ENCODE measurements at regions not wholly inside any gene's neighbourhood (a gene's known extent, or its start where the extent isn't known, plus 50 kb on each side); places are given as distances from the start of the nearest gene placed in this dataset.

- TF ChIP-seq CTCF (IDR thresholded peaks at IDR 0.05): no peak
- no peak for TF ChIP-seq POLR2A (IDR thresholded peaks at IDR 0.05)
These were observed 89.7 kb upstream of the KLF13 start for GRCh38 chr15:31237043-31237324.

Data from prostate gland (tissue), 2 donors.